ENCODE measurements at regions not wholly inside any gene's neighbourhood (a gene's known extent, or its start where the extent isn't known, plus 50 kb on each side); places are given as distances from the start of the nearest gene placed in this dataset.

DNA sequence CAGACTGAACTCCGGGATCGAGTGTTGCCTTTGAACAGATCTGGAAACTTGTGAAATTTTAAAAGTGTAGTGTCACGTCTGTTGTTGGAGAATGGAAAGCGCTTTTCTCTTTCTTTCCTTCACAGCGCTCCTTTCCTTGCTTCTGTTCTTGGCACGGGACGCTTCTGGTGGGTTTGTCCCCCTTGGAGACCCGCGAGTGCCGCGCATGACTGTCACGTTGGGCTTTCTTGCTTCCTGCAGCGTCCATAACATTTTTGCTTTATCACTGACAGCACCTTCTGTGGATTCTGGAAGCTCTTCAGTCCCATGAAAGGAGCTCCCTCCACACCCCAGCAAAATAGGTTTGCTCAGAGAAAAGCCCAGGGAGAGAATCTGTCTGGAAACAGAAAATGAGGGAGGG lies 193.0 kb upstream of the TMEM132C start:
- 96% methylated on average over 13 of the region's 13 CpGs; no CpG with 5 or more reads in 1 of the 2 experiments for WGBS, 2 experiments (ENCODE audit: extremely low coverage in 1 of 2, insufficient coverage in 1 of 2, insufficient read length in 1 of 2, insufficient replicate concordance in 2 of 2, low coverage in 1 of 2, low lambda C conversion rate in 2 of 2, missing lambda C conversion rate in 1 of 2)
- no peak for TF ChIP-seq SIN3A (conservative IDR thresholded peaks at IDR 0.05 in 1 of 2, IDR thresholded peaks at IDR 0.05 in 1 of 2; ENCODE audit: low read depth in 1 of 2, low read length in 2 of 2)
- TF ChIP-seq, protein P1, sequence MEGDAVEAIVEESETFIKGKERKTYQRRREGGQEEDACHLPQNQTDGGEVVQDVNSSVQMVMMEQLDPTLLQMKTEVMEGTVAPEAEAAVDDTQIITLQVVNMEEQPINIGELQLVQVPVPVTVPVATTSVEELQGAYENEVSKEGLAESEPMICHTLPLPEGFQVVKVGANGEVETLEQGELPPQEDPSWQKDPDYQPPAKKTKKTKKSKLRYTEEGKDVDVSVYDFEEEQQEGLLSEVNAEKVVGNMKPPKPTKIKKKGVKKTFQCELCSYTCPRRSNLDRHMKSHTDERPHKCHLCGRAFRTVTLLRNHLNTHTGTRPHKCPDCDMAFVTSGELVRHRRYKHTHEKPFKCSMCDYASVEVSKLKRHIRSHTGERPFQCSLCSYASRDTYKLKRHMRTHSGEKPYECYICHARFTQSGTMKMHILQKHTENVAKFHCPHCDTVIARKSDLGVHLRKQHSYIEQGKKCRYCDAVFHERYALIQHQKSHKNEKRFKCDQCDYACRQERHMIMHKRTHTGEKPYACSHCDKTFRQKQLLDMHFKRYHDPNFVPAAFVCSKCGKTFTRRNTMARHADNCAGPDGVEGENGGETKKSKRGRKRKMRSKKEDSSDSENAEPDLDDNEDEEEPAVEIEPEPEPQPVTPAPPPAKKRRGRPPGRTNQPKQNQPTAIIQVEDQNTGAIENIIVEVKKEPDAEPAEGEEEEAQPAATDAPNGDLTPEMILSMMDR (IDR thresholded peaks at IDR 0.05; ENCODE audit: control extremely low read depth in 1 of 3, insufficient read depth in 1 of 3, low read depth in 1 of 3, low read length in 3 of 3): no peak
- TF ChIP-seq SAP30 (IDR thresholded peaks at IDR 0.05; ENCODE audit: insufficient read depth, insufficient replicate concordance, low read length): no peak
- TF ChIP-seq, protein P2, sequence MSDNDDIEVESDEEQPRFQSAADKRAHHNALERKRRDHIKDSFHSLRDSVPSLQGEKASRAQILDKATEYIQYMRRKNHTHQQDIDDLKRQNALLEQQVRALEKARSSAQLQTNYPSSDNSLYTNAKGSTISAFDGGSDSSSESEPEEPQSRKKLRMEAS (IDR thresholded peaks at IDR 0.05): no peak
- no peak for TF ChIP-seq KDM4A (IDR thresholded peaks at IDR 0.05; ENCODE audit: low read depth, low read length, severe bottlenecking)
- TF ChIP-seq RBBP5 (IDR thresholded peaks at IDR 0.05; ENCODE audit: borderline replicate concordance, low read depth, low read length): no peak
- TF ChIP-seq SIRT6 (IDR thresholded peaks at IDR 0.05; ENCODE audit: low read length): no peak
- no peak for TF ChIP-seq BACH1 (IDR thresholded peaks at IDR 0.05; ENCODE audit: low read length)
- no peak for TF ChIP-seq CBX8 (IDR thresholded peaks at IDR 0.05; ENCODE audit: borderline replicate concordance, low read depth, low read length)
- TF ChIP-seq SP1 (IDR thresholded peaks at IDR 0.05; ENCODE audit: low read depth, low read length): no peak
- TF ChIP-seq GTF2F1 (IDR thresholded peaks at IDR 0.05; ENCODE audit: borderline replicate concordance, low read depth, low read length): no peak

More for the DNA sequence above, 193.0 kb upstream of the TMEM132C start:
- no peaks in the 10 kb centered on the region for H3K36me3 ChIP-seq (ENCODE audit: control insufficient read depth in 2 of 4, insufficient read depth in 4 of 4, low read length in 3 of 4)
- no peak overlapping the region for H4K5ac ChIP-seq (ENCODE audit: insufficient read length, low read depth, low read length)
- no peak overlapping the region for H3K4ac ChIP-seq (replicated peaks; ENCODE audit: insufficient read length, low read depth, low read length)
- no peak overlapping the region for H2BK12ac ChIP-seq (ENCODE audit: low read depth, low read length)
- H3K27me3 ChIP-seq (replicated peaks in 1 of 4; ENCODE audit: control insufficient read depth in 3 of 4, extremely low read depth in 1 of 4, insufficient read depth in 3 of 4, low read length in 3 of 4): no peaks in the 10 kb centered on the region; a peak in 1 of 7 replicates
- H3K4me1 ChIP-seq (replicated peaks in 1 of 4; ENCODE audit: control insufficient read depth in 3 of 4, insufficient read depth in 4 of 4, low read length in 3 of 4): peaks cover 0 to 5% (median 2%) of the 10 kb centered on the region in 4 experiments; a peak in 4 of 7 replicates
- H3K4me3 ChIP-seq (ENCODE audit: extremely low read depth in 1 of 4, insufficient read depth in 2 of 4, low read depth in 3 of 4, low read length in 4 of 4): no peak overlapping the region
- FAIRE-seq (no peak), DNase-seq (ENCODE audit: low read depth in 1 of 2, low spot score in 2 of 2) (no peak)
- no peak overlapping the region for H2AK5ac ChIP-seq (ENCODE audit: low read depth, low read length)
- H3K79me1 ChIP-seq (ENCODE audit: low read depth, low read length): no peaks in the 10 kb centered on the region
- H2BK5ac ChIP-seq (ENCODE audit: low read depth, low read length): no peak overlapping the region
- peaks cover 0 to 7% of the 10 kb centered on the region in 2 experiments; a peak in 1 of 4 replicates for H3K9me3 ChIP-seq (ENCODE audit: insufficient read depth in 2 of 2, low read depth in 1 of 2, low read length in 1 of 2)
- no peak overlapping the region for H2AFZ ChIP-seq (ENCODE audit: low read length)
- H4K91ac ChIP-seq (replicated peaks; ENCODE audit: insufficient read length, low read length): no peak overlapping the region
- H3K18ac ChIP-seq (ENCODE audit: extremely low read depth, low read length): no peak overlapping the region
- H3K56ac ChIP-seq (replicated peaks; ENCODE audit: insufficient read length, low read depth, low read length): no peak overlapping the region
- no peak overlapping the region for H3K9ac ChIP-seq (replicated peaks in 1 of 4; ENCODE audit: extremely low read depth in 1 of 4, low read depth in 3 of 4, low read length in 3 of 4)
- H4K8ac ChIP-seq (ENCODE audit: extremely low read depth, insufficient read depth, low read length): no peak overlapping the region
- H3K27ac ChIP-seq (ENCODE audit: low read depth, low read length): no peak overlapping the region
- H3K23me2 ChIP-seq (ENCODE audit: low read depth, low read length): no peaks in the 10 kb centered on the region; the same call in 1 of the 2 replicates
- no peak overlapping the region for H3K23ac ChIP-seq (ENCODE audit: insufficient read length)
- H4K20me1 ChIP-seq (replicated peaks in 1 of 2; ENCODE audit: control insufficient read depth in 1 of 2, insufficient read depth in 2 of 2, low read length in 2 of 2): no peaks in the 10 kb centered on the region
- H2BK120ac ChIP-seq (replicated peaks; ENCODE audit: low read depth, low read length): no peak overlapping the region
- H3K4me2 ChIP-seq (ENCODE audit: insufficient read depth in 1 of 2, low read depth in 2 of 2, low read length in 2 of 2): no peak overlapping the region
- POLR2A ChIA-PET (ENCODE audit: partially characterized antibody): no interaction called here
- H2BK15ac ChIP-seq (ENCODE audit: low read length): no peak overlapping the region
- H3K79me2 ChIP-seq (ENCODE audit: control insufficient read depth in 1 of 2, insufficient read depth in 2 of 2, low read length in 2 of 2): no peaks in the 10 kb centered on the region
- CTCF ChIA-PET (ENCODE audit: partially characterized antibody): interaction anchor here (1.2 to 1.9 kb wide), 2 partner anchors 109 to 361 kb away, joined by 3 to 5 read pairs; no protein-coding TSS in a partner anchor
- no peak overlapping the region for H2BK20ac ChIP-seq (ENCODE audit: low read length)
- no peak overlapping the region for H3K14ac ChIP-seq (ENCODE audit: insufficient read length)
